Heart left ventricle (tissue), 13 donors: ENCODE measurements at regions not wholly inside any gene's neighbourhood (a gene's known extent, or its start where the extent isn't known, plus 50 kb on each side); places are given as distances from the start of the nearest gene placed in this dataset.

Experiments used
- POLR2A ChIP-seq, 2 donors: fragments of 450-650 bp; IDR thresholded peaks; one replicate each; pipeline ENCODE4 v1.6.1; 2017; ENCODE audit warnings: antibody characterized with exemption in 2 of 2, mild to moderate bottlenecking in 2 of 2, moderate library complexity in 2 of 2
- TF ChIP-seq, protein P1 (sequence below), 12 donors: fragments of 200-600 bp; sonication (generic) in 4 of 12; IDR thresholded peaks; one replicate each; pipeline versions ENCODE4 v1.5.0 to v1.8.0; 2018 to 2022; ENCODE audit warnings: antibody characterized with exemption in 12 of 12, mild to moderate bottlenecking in 5 of 12
- donor health status: ischemic (EF 13 %, LVEDD 7.1; RV severe dilation, severe dysfunction).
- donor health status: DM: no; HTN: yes; CAD: no.
- donor health status: DM: no; HTN: no; CAD: no.
- donor health status: ischemic (EF 25% LVEDD 6.9; RV normal size, moderate dysfunction).
- donor health status: ischemic (EF 25% LVEDD 5.7; RV mildly dilated, moderate dysfunction).
- donor health status: ischemic (EF 35%, LVEDD 5.7; RV mildly dilated, moderate dysfunction).
- donor health status: nonischemic (EF 11% LVEDD 7.7; RV severe dilation, severe dysfunction).
- donor health status: DM: yes; HTN: yes; CAD: no.
- donor health status: PGD.
- donor health status: ischemic (EF 29% LVEDD 5.4; RV normal size, mild dysfunction).
- donor health status: nonischemic (EF 23%, LVEDD 6.1; RV moderate dilation, normal function).

DNA sequence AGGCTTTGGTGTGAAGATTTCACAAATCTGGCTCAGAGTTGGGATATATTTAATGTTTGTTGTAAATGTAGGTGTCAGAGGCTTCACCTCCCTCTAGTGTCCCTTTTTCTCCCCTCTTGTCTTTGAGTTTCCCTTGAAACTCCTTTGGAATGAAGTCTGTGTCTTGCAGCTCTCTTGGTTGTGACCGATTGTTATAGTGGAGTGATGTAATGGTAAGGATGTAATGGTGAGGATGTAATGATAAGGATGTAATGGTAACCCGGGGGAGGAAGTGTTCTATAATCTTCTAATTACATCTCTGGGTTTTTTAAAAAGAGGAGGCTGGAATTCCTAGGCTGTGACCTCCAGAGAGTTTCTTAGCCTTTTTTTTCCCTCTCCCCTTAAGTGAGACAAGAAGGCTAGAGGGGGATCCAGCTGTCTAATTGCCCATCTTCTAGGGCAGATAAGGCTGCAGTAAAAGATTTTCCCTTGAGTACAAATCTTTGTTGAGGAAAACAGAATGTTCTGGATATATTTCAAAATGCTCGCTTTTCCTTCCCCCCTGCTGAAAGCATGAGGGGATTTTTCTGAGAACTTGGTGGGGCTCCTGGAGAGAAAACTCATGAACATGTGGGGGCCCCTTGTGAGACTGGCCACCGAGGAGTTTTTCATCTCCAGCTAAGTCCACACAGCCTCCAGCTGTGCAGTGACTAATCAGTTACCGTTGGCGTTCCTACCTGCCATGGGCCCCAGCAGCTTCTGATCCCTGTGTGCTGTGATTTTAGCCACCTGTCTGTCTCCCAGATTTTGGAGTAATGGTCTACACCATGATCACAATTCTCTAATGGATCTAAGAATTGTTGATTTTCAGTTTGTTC is 156.7 kb upstream of the PMEPA1 start:
- TF ChIP-seq, protein P1, sequence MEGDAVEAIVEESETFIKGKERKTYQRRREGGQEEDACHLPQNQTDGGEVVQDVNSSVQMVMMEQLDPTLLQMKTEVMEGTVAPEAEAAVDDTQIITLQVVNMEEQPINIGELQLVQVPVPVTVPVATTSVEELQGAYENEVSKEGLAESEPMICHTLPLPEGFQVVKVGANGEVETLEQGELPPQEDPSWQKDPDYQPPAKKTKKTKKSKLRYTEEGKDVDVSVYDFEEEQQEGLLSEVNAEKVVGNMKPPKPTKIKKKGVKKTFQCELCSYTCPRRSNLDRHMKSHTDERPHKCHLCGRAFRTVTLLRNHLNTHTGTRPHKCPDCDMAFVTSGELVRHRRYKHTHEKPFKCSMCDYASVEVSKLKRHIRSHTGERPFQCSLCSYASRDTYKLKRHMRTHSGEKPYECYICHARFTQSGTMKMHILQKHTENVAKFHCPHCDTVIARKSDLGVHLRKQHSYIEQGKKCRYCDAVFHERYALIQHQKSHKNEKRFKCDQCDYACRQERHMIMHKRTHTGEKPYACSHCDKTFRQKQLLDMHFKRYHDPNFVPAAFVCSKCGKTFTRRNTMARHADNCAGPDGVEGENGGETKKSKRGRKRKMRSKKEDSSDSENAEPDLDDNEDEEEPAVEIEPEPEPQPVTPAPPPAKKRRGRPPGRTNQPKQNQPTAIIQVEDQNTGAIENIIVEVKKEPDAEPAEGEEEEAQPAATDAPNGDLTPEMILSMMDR (IDR thresholded peaks at IDR 0.05): no peak
- no peak for TF ChIP-seq POLR2A (IDR thresholded peaks at IDR 0.05)
